Lower lobe of right lung (tissue), 2 donors: ENCODE measurements at regions not wholly inside any gene's neighbourhood (a gene's known extent, or its start where the extent isn't known, plus 50 kb on each side); places are given as distances from the start of the nearest gene placed in this dataset.

Source experiments
- ATAC-seq, 2 donors: fragments of 200-7000 bp; cut with Tn5 transposase; one replicate each; pipeline ENCODE4 v1.9.1; 2020 to 2022; ENCODE audit warnings: mild to moderate bottlenecking in 2 of 2, moderate library complexity in 2 of 2
- DNase-seq: peaks from one replicate; pipeline ENCODE4 v3.0.0-alpha.2; 2020
- H3K27ac ChIP-seq: fragments of 200-600 bp; one replicate; pipeline ENCODE4 v1.8.0; 2022
- H3K27me3 ChIP-seq: fragments of 200-600 bp; one replicate; pipeline ENCODE4 v1.8.0; 2022; ENCODE audit warnings: low read depth
- H3K36me3 ChIP-seq: fragments of 200-600 bp; one replicate; pipeline ENCODE4 v1.8.0; 2022; ENCODE audit warnings: mild to moderate bottlenecking
- H3K4me1 ChIP-seq: fragments of 200-600 bp; one replicate; pipeline ENCODE4 v1.8.0; 2022
- H3K4me3 ChIP-seq: fragments of 200-600 bp; one replicate; pipeline ENCODE4 v1.8.0; 2022; ENCODE audit warnings: mild to moderate bottlenecking
- H3K9me3 ChIP-seq: fragments of 200-600 bp; one replicate; pipeline ENCODE4 v1.8.0; 2022
- CTCF ChIP-seq: fragments of 200-600 bp; IDR thresholded peaks from one replicate; pipeline ENCODE4 v1.8.0; 2022; ENCODE audit warnings: antibody characterized with exemption, mild to moderate bottlenecking
- intact Hi-C: fragments of 100-400 bp; cut with DNase I; formaldehyde crosslinking; loops from one replicate; pipeline ENCODE4 v1.11.0; 2022
- donor health status: DM: no; HTN: yes; CAD: no; lungs with severe emphysema.

DNA sequence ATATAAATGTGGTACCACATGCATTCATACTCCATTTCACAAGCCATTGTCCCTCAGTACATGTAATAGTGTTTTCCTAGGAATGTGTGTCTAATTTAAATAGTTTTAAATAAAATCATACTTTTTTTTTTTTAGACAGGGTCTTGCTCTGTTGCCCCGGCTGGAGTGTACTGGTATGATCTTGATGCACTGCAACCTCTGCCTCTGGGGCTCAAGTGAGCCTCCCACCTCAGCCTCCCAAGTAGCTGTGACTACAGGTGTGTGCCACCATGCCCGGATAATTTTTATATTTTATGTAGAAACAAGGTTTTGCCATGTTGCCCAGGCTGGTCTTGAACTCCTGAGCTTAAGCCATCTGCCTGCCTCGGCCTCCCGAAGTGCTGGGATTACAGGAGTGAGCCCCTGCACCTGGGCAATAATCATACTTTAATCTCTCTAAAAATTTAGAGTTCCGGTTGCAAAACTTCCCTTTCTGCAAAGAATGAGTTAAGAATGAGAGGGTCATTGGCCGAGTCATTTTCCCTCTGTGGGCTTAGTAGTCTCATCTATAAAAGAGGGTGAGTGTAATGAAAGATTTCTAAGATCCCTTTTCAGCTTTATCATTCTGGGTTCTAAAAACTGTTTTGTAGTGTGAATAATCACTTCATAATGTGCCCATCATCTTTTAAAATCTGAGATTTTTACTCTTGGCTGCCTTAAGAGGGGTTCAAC, 116.0 kb upstream of the PELI1 start:
- peak overlapping the region; percentile 63 for H3K27ac ChIP-seq
- no peak for TF ChIP-seq CTCF
- no peaks in the 10 kb centered on the region for H3K27me3 ChIP-seq
- H3K9me3 ChIP-seq = no peaks in the 10 kb centered on the region
- no peaks in the 10 kb centered on the region for H3K36me3 ChIP-seq
- H3K4me1 ChIP-seq = peaks cover 21% of the 10 kb centered on the region
- no peak overlapping the region for H3K4me3 ChIP-seq
- DNase-seq (no peak), ATAC-seq (peak in 1 of 2 donors; percentile 23)
- intact Hi-C loops = no loop called here

DNA sequence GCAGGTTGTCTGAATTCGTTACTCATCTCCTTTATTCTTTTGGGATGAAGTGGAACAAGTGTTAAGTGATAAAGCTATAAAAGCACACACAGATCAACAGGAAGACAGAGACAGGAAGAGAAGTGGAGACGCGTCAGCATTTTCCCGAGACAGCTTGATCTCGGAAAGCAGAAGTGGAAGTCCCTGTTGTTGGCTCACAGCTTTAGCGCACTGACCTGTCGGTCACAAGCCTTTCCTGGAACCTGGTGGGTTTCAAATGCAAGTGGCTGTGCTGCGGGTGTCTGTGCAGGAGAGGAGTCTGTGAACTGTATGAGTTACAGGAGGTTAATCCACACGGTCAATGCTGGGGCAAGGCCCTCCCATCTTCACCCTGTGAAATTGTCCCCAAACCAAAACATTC, 116.6 kb upstream of the PELI1 start:
- DNase-seq (peak; percentile 73), ATAC-seq (peak; percentile 81 to 86)
- Histone ChIP-seq H3K4me3 (no peak overlapping the region), H3K27ac (peak overlapping the region; percentile 63), H3K9me3 (no peaks in the 10 kb centered on the region), H3K36me3 (no peaks in the 10 kb centered on the region), H3K27me3 (no peaks in the 10 kb centered on the region), H3K4me1 (peaks cover 21% of the 10 kb centered on the region)
- intact Hi-C loops = no loop called here
- TF ChIP-seq CTCF = no peak

DNA sequence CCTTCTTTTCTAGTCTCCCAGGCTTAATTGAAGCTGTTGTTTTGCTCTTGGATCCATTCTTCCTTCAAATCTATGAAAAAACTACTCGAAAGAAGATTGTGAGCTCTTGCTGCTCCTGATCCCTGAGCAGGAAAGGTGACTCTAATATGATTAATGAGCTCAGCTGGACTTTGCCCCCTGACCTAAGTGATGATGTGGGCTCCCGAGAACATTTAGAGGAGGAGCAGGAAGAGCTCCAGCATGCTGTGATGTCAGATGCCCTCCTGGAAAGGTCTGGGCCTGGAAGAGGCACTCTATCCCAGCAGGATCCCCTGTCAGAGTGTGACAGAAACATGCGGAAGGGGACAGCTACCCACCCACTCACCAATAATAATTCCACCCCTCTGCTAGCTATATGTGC, 117.9 kb upstream of the PELI1 start:
- H3K4me3 ChIP-seq = no peak overlapping the region

GRCh38 chr2:64262816-64263215, 118.6 kb upstream of the PELI1 start:
- no peaks in the 10 kb centered on the region for H3K36me3 ChIP-seq
- H3K27me3 ChIP-seq = no peaks in the 10 kb centered on the region
- H3K9me3 ChIP-seq = no peaks in the 10 kb centered on the region
- DNase-seq (no peak), ATAC-seq (no peak)
- TF ChIP-seq CTCF = no peak
- no peak overlapping the region for H3K4me3 ChIP-seq
- H3K4me1 ChIP-seq = peaks cover 24% of the 10 kb centered on the region
- intact Hi-C loops = no loop called here
- H3K27ac ChIP-seq = no peak overlapping the region

More for the DNA sequence above, 117.9 kb upstream of the PELI1 start:
- TF ChIP-seq CTCF = no peak
- intact Hi-C loops = no loop called here
- no peak for DNase-seq
- H3K9me3 ChIP-seq = no peaks in the 10 kb centered on the region
- peaks cover 21% of the 10 kb centered on the region for H3K4me1 ChIP-seq
- H3K27me3 ChIP-seq = no peaks in the 10 kb centered on the region
- H3K36me3 ChIP-seq = no peaks in the 10 kb centered on the region
- peak in 1 of 2 donors; percentile 35 for ATAC-seq
- no peak overlapping the region for H3K27ac ChIP-seq

- DNase-seq (no peak), ATAC-seq (no peak)
These were observed 119.1 kb upstream of the PELI1 start for GRCh38 chr2:64263315-64263714.

More at GRCh38 chr2:64263315-64263714, 119.1 kb upstream of the PELI1 start:
- Histone ChIP-seq H3K27me3 (no peaks in the 10 kb centered on the region), H3K4me3 (no peak overlapping the region), H3K9me3 (no peaks in the 10 kb centered on the region), H3K36me3 (no peaks in the 10 kb centered on the region), H3K4me1 (peaks cover 29% of the 10 kb centered on the region), H3K27ac (no peak overlapping the region)
- no peak for TF ChIP-seq CTCF
- intact Hi-C loops = no loop called here
